DMS53 (cell line): ENCODE measurements at regions not wholly inside any gene's neighbourhood (a gene's known extent, or its start where the extent isn't known, plus 50 kb on each side); places are given as distances from the start of the nearest gene placed in this dataset.
"Not testable (repeated sequence)": the region's sequence is repeated elsewhere in the genome, so short reads cannot be mapped to it uniquely, and the experiment has no call there.

Experiments
- DNase-seq: peaks from one replicate; lab custom pipeline; 2025; lab: John Stamatoyannopoulos, UW

- DNase-seq = not testable (repeated sequence)
Measured at GRCh38 chr14:34381304-34381703, 80.7 kb downstream of the SPTSSA start.

- no peak for DNase-seq
Measured at GRCh38 chr14:34380471-34380845, 81.6 kb downstream of the SPTSSA start.

DNA sequence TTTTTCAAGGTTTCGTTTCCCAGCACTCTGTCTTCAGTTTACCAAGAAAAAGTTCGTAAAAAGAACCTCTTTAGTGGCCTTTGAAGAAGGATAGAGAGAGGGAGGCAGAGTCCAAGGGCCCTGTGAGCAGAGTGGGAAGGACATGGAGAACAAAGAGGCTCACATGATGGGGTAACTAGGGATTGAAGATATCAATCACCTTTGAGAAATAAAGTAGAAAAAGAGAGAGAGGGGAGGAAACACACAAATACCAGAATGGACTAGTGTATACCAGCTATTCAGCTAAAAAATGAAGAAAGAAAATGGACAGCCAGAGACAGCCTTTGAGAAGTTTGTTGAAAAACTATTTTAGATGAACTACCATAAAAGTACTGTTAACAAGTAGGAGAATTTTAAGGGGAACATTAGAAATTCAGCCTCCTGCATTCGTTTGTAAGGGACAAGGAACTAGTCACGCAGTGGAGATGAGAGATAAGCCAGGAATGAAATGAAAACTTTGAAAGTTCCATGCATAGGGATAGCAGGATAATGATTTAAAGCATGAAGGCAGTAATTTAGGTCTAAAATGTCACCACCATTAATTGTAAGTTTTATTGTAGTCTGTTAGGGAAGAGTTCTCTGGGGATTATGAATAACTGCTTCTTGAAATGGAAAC lies 82.1 kb downstream of the SPTSSA start:
- no peak for DNase-seq

DNA sequence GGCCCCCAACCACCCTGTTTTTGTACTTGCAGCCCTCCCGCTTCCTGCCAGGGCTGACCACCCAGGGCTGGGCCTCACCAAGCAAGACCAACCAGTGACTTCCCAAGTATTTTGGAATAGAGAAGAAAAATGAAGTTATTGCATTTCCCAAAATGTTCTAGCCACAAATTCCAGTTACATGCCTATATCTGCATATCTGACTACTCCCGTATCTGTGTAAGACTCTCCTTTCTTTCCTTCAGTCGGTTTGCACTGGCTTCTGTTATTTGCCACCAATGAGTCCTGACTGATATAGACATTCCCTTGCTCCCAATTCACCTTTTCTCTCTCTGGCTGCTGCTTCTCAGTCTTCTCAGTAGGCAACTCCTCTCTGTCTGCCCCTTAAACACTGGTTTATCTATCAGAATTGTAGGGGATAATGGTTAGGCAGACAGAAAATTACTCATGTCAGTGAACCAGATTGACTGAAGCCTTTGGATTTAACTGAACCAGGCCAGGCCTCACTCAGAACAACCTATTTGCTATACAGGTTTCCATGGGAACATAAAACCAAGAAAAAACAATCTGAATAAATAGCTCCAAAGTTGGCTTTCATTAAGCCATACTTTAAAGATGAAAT lies 85.3 kb downstream of the SPTSSA start:
- peak; percentile 9 for DNase-seq

GRCh38 chr14:34374998-34375740 lies 86.9 kb downstream of the SPTSSA start:
- peak; percentile 60 for DNase-seq

- DNase-seq = no peak
Measured at GRCh38 chr14:34373191-34373590, 88.8 kb downstream of the SPTSSA start.

DNA sequence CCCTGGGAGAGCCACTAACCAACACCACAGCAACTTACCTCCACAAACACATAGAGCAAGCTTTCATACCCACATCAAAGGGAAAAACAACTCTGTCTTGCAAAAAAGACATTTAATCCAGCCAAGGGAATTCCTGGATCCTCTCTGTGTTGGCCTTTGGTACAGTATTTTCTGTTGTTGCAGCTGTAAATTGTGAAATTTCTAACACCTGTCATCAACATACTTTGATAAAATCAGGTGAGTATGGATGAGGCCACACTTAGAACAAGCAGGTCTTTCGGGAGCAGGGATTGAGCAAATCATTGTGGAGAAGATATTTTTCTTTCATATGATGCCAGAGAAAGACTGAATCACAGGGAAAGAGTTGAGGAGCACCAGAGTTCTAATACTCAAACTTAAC lies 89.3 kb downstream of the SPTSSA start:
- no peak for DNase-seq

DNA sequence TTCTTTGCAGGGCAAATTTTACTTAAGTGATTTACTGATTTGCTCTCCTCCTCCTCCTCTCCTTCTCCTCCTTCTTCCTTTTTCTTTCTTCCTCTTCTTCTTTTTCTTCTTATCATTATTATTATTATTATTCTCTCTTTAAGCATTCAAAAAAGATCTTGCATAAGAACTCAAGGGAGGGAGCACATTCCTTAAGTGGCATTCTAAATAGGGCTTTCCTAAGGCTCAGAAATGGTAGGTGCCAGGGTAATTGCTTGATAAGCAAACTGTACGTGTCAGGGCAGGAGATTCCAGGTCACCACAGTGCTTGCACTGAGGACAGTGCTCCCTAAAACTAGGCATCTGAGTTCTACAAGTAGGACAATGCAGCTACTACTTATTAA lies 92.4 kb downstream of the SPTSSA start:
- no peak for DNase-seq

GRCh38 chr14:34368971-34369647 lies 92.9 kb downstream of the SPTSSA start:
- DNase-seq = no peak

DNA sequence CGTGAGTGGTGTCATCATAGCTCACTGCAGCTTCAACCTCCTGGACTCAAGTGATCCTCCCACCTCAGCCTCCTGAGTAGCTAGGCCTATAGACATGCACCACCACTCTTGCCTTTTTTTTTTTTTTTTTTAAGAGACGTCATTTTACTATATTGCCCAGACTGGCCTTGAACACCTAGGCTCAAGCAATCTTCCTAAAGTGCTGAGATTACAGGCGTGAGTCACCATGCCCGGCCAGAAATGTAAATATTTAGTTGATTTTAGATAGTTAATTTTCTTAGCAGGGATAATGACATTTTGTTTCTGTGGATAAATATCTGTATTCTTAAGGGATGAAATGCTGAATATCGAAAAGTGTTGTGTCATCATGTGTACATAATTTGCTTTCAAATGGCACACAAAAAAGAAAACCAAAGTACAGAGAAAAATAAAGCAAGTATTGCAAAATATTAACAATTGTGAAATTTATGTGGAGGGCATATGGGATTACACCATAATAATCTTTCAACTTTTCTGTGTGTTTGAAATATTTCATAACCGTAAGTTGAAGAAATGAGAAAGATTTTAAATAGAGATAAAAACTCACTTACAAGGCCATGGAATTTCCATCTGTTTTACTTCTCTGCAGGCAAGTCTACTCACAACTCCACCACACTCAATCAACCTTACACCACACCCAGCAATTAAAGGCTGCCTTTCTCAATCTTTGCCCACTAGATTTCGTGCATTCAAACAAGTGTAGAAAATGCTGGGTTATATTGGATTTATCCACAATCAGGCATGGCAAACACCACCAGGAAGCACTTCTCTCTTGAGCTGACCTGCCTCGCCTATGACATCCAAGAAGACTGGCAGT lies 93.7 kb downstream of the SPTSSA start:
- DNase-seq = peak; percentile 62

GRCh38 chr14:34365309-34365915 lies 96.6 kb downstream of the SPTSSA start:
- DNase-seq = peak; percentile 7

GRCh38 chr14:34364201-34364600 lies 97.8 kb downstream of the SPTSSA start:
- DNase-seq = no peak

- DNase-seq = no peak
Measured at GRCh38 chr14:34363733-34364134, 98.3 kb downstream of the SPTSSA start.

DNA sequence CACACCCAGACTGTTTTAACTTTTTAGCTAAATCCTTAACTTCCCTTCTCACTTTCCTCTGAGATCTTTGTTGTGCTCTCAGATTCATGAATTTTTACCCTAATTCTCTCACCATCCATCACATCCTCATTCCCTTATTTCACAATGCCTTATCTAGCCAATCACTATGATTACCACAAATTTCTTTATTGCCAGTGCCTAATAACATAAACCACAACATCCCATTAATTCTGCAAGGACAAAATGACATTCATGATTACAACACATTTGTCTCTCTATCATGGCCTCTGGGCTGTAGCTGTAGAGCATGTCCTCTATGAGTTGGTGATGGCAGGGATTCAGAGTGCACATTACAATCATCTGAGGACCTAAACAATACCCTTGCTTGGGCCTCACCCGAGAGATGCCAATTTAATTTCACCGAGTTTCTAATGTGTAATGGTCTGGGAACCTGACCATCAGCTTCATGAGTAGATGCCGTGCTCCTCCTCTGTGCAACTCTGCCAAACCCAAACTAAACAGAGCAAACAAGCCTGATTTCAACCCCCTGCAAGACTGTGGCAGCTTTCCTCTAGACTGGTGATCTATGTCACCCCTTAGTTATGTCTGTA lies 99.3 kb downstream of the SPTSSA start:
- DNase-seq = no peak

DNA sequence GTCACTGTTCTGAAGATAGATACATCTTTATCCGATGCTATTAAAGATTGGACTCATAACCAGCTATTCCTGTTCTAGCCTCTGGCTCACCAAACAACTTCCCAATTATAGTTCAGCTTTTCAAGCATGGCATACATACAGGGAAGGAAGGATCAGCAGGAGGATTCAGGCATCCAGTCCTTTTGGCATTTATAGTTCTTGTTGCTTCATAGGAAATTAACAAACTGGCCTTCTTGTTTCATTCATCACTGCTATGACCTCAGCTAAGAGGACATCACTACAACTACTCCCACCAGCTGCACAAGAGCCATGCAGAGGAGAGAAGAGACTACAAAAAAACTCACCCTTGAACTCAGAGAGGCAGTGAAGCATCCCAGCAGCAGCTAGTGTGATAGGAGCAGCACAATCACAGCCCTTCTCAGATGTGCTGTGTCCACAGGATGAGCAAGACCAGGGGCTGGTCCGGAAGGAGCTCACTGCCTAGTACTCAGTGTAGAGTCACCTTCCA lies 100.5 kb downstream of the SPTSSA start:
- no peak for DNase-seq

DNA sequence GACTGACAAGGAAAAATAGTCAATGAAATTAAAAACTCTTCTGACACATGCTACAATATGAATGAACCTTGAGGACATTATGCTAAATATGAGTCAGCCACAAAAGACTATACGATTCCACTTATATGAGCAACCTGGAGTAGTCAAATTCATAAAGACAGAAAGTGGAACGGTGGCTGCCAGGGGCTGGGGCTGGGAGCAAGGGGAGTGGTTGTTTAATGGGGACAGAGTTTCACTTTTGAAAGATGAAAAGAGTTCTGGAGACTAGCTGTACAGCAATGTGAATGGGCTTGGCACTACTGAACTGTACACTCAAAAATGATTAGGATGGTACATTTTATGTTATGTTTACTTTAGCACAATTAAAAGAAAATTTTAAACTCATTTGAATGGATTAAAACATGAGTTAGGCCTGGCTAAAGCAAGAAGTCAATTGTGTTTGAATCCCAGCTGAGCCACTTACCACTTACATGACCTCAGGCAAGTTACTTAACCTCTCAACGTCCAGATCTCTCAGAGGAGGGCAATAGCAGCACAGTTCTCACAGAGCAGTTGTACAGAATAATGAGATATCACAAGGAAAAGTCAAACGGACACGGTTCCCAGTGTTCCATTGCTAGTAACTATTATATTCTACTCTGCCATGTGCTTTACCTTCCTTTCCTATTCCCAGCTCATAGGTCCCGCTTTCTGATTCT lies 102.5 kb downstream of the SPTSSA start:
- no peak for DNase-seq

GRCh38 chr14:34356264-34356654 lies 105.8 kb downstream of the SPTSSA start:
- DNase-seq = no peak

- peak; percentile 47 for DNase-seq
Measured at GRCh38 chr14:34355584-34356263, 106.3 kb downstream of the SPTSSA start.

DNA sequence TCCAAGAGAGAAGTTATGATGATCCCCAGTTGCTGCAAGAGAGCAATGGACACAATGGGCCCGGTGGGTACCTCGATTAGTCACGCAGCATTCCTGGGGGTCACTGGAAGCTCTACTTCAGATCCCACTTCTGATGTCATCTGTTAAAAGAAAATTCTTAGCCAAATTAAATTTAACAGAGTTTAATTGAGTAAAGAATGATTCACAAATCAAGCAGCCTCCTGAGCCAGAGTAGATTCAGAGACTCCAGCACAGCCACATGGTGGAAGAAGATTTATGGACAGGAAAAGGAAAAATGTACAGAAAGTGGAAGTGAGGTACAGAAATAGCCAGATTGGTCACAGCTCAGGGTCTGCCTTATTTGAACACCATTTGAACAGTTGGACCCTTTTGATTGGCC lies 107.5 kb downstream of the SPTSSA start:
- no peak for DNase-seq

GRCh38 chr14:34350903-34351302 lies 111.1 kb downstream of the SPTSSA start:
- no peak for DNase-seq
